HG03457 (cell line): ENCODE measurements at regions not wholly inside any gene's neighbourhood (a gene's known extent, or its start where the extent isn't known, plus 50 kb on each side); places are given as distances from the start of the nearest gene placed in this dataset.
"Not testable (repeated sequence)": the region's sequence is repeated elsewhere in the genome, so short reads cannot be mapped to it uniquely, and the experiment has no call there.

ENCODE experiments used
- ATAC-seq: cut with Tn5 transposase; IDR thresholded peaks from one replicate; pipeline ENCODE4 v1.9.1; 2021; ENCODE audit warnings: moderate number of reproducible peaks; ENCODE audit not compliant: unreplicated experiment

DNA sequence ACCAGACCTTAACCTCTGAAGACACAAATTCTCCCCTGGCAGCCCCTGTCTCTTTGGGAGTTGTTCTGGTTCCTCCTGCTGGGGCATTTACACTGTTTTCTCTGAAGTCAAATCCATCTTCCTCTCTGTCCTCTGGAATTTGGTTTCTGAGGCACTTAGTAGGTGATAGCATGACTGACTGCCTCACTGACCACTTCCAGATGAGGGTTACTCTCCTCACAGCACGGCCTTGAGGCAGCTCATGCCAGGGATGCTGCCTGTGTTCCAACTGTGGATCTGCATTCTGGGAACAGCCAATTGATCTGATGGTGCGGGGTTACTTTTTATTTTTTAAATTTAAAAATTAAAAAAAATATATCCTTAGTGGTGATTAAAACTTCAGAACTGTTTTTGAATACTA lies 140.9 kb upstream of the ROPN1 start:
- no peak for ATAC-seq

DNA sequence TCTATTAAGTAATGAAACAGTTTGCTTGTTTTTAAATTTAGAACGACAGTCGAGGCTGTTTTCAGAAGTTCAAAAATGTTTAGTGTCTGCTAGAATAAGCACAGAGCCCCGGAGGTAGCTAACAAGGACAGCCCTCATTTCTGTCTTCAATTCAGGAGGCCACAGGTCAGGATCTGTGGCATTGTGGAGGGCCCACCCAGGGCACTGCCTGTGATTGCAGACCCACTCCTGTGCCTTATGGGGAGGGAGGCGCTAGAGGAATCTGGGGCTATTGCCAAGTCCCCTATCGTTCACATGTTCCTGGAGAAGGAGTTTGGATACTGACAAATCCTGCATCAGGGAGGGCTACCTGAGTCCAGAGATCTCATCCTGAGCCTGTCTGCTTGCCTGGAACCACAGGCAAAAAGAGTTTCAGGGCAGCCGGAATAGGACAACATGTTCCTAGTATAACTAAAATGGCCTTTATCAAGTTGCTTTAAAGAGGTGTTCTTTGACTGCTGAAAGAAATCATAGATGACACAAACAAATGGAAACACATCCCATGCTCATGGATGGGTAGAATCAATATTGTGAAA lies 141.5 kb upstream of the ROPN1 start:
- no peak for ATAC-seq

DNA sequence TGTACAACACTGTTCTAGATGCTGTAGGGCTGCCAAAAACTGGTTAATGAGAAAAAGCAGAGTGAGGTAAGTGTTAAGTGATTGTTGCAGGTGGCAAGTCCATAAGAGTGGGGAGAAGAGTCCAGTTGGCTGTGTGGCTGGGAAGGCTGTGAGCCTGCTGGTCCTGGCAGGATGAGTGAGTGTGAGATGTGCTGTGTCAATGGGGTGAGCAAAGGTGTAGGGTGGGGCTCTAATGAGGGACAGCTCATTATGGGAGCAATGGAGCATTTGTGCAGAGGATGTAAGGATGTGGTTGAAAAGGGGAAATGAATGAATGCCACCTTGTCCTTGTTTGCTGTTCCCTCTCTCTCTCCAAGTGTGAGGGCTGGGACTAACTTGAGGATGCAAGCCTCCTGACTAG lies 145.3 kb upstream of the ROPN1 start:
- no peak for ATAC-seq

DNA sequence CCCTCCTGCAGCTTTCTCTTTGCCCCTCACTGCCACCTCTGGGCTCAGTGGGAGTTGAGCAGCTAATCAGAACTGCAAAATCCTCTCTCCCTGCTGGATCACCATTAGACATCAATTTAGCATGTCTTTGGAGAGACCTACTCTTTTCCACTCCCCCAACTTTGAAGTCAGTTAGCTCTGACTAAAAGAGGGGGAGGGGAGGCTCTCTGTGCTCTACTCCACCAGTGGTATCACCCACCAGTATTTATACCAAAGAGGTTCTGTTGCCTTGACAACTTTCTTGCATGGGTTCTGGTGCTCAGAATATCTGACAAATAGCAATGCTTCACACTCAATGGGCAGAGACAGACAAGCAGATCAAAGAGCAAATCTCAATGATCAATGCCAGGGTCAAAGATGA lies 146.2 kb upstream of the ROPN1 start:
- no peak for ATAC-seq

DNA sequence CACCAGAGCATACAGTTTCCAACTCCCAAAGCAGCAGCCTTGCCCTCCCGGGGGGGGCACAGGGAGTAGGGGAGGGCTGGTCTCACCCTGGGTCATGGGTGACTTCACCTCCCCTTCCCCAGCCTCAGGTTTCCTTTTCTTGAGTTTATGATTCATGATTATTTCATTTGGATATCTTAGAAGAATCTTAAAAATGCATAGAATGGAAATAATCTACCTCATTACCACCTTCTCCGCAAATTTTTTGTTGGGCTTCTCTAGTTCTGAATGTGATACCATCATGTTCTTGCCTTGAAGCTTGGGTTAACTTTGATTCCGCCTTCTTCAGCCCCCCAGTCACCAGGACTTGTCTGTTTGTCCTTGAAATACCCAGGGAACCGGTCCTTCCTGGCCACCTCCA lies 148.8 kb upstream of the ROPN1 start:
- ATAC-seq, result no peak

DNA sequence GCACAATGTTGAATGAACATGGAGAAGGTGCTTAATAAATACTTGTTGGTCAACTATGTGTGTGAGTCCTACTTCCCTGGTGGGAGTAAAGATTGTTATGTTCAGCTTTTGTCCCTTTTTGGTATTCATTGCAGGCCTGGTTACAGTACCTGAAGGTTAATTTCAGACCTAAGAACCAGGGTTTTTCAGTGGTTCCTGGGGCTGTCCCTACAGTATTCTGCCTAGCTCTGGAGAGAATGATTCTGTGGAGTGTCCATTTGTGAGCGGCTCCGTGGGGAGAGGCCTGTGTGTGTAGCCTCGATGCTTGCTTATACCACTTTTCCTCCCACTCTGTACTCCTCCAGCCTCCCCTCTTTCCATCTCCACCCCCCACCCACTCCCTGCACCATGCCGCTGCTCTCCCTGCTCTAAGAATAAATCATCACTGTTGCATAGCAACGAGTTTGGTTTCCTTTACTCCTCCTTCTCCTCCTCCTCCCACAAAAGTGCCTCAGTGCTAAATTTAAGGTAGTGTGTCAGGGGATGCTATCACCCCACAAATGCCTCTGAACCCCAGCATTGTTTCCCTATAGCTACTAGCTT lies 150.6 kb upstream of the ROPN1 start:
- ATAC-seq, result no peak

DNA sequence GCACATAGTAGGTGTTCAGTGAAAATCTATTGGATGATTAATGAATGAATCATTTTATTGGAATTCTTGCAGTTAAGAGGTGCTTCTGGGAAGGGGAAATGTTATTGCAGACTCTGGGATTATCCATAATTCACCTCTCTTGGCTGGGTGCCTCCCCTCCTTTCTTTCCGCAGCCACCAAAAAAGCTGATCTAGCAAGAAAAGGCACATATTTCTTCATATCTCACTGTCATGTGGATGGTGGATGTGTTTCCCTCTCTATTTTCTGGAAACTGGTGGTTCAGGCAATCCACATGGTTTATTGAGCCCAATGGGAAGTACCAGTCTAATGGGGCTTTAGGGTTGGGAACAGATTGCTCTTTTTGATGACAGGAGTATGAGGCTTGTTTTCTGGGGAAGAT lies 151.1 kb upstream of the ROPN1 start:
- ATAC-seq, result no peak

DNA sequence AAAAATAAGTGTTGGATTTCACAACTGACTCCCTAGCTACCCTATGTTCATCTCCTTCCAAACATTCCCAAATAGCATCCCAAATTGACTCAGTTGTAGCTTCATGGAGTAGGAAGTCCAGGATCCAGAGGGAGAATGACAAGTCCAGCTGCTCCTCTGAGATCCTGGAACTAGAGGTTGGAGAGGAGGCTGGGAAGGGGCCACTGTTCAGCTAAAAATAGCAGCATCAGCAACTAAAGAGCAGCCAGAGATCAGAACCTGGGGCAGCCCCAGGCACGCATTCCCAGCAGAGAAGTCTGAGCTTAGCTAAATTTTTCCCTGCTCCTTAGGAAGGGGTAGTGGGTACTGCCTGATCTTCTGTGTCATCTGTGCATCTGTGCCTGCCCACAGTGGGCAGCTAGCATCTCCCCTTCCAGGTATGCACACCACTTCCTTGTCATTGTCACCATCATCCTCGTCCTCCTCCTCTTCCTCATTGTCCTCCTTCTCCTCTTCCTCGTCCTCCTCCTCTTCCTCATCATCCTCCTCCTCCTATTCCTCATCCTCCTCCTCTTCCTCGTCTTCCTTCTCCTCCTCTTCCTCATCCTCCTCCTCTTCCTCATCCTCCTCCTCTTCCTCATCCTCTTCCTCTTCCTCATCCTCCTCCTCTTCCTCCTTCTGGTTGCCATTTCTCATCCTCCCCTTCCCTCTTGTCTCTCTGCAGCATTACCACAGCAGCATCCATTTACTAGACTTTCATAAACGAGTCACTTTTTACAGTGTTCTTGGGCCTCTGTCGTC lies 152.3 kb upstream of the ROPN1 start:
- ATAC-seq, result no peak

DNA sequence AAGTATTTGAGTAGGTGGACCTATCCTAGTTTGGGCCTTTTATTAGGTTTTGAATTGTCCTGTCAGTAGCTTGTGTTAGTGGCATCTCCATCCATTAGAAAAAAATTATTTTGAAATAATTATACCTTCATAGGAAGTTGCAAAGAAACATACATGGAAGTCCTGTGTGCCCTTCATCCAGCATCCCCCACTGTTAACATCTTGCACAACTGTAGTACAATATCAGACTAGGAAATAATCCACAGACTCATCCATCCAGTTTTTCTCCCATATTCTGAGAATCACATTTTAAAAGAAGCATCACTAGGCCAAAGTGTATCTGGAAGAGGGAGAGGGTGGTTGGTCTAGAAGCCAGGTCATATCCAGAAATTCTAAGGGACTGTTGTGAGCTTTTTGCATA lies 155.5 kb upstream of the ROPN1 start:
- ATAC-seq, result no peak

DNA sequence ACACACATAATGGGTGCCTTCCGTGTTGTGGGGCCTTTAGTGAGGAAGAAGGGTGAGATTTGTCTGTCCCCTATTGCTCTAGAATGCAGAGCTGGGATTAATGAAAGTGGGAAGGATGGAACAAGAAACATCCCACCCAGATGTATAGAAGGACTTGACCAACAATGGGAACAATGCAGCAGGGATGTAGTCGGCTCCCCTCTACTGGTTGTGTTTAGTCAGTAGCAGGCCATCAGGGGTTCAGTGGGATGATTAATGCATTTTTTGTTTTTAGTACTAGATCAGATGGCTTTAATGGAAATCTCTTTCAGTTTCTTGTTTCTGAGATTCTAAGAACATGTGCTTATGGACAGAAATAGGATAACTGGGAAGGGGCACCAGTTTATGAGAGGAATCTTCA lies 156.0 kb upstream of the ROPN1 start:
- ATAC-seq, result no peak

DNA sequence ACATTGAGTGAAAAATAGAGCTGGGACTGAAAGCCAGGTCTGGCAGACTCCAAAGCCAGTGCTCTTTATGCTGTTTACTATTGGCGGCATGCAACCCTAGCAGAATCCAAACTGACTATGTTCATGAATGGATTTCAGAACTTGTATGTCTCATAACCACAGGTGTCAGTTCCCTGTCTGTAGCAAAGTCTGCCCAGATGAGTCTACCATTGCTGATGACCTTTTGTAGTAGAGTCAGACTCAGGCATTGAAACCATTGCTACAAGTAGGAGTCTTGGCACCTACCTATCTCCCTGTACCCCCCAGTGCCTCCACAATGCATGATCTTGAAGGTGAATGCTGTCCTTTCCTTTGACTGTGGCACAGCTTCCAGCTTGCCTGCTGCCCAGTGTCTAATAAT lies 157.2 kb upstream of the ROPN1 start:
- no peak for ATAC-seq

DNA sequence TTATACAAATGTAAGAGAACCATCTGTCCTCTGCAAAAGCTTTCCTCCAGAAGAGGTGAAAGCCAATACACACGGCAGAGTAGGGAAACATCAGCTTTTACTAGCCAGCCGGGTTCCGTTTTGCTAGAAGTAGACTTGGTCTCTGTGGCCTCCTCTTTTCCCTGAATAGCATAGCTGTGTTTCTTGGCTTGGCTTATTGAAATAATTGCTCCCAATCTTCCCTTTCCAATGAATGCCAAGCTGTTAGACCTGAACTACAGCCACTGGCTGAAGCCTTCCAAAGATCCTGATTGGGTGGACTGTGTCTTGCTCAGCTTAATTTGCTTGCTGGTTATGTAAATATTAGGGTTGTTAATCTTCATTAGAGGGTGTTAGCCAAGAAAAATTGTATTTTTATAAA lies 157.8 kb upstream of the ROPN1 start:
- no peak for ATAC-seq

DNA sequence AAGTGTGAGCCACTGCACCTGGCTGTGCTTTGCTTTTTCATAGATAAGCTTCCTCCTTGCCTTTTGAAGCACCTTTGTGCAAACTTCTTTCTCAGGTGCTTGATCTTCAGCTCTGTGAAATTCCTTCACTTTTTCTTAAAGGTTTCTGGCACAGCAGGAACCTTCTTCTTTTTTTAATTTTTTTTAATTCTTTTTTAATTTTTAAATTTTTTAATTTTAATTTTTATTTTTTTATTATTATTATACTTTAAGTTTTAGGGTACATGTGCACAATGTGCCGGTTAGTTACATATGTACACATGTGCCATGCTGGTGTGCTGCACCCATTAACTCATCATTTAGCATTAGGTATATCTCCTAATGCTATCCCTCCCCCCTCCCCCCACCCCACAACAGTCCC lies 161.0 kb upstream of the ROPN1 start:
- not testable (repeated sequence) for ATAC-seq

DNA sequence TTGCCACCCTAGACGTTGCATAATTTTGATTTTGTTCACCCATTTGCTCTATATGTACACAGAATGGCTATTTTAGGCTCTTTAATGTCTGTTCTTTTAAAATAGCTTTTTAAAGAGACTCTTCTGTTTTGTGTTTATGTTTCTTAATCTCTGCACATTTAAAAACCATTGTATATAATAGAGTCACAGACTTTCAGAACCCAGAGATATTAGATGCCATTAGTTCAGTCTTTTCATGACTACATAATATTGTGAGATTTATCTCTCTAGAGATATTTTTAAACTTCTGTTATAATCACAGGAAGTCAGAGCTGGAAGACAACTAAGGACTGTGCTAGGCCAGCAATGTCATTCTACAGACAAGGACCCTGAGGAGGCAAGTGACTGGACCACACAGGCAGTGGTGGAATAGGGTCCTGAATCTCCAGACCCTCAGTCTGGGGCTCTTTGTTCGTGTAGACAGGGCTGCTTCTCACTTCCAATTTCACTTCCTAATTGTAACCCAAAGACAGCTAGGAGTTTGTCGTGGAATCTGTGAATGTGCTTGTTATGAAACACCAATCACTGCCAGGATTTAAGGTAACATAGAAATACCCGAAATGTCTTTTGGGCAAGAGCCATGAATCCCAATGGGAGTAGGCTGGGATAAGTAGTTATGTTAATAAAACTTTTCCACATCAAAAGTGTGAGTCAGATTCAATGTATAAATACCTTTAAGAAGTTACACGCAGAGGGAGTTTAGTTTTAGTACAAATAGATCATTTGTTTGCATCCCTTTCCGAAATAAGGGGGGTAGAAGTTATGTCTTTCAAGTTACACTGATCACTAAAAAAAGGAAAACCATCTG lies 165.2 kb upstream of the ROPN1 start:
- ATAC-seq, result no peak

DNA sequence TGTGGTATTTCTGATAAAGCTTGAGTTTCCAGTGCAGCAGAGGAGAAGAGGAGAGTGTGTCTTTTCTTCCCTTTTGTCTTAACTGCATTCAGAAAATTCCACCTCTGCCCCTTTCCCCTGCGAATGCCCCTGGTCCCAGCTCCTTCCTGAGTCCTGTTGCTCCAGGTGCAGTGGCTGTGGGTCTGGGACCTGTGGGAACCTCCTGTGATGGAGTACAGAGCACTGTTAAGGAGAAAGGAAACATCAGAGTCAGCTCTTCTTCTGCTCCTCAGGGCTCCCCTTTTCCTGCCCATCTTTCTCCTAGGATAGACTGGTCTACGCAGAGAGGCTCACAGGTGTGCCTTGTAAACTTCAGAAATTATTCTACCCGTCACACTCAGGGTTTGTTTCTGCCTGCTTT lies 165.8 kb upstream of the ROPN1 start:
- ATAC-seq, result no peak

DNA sequence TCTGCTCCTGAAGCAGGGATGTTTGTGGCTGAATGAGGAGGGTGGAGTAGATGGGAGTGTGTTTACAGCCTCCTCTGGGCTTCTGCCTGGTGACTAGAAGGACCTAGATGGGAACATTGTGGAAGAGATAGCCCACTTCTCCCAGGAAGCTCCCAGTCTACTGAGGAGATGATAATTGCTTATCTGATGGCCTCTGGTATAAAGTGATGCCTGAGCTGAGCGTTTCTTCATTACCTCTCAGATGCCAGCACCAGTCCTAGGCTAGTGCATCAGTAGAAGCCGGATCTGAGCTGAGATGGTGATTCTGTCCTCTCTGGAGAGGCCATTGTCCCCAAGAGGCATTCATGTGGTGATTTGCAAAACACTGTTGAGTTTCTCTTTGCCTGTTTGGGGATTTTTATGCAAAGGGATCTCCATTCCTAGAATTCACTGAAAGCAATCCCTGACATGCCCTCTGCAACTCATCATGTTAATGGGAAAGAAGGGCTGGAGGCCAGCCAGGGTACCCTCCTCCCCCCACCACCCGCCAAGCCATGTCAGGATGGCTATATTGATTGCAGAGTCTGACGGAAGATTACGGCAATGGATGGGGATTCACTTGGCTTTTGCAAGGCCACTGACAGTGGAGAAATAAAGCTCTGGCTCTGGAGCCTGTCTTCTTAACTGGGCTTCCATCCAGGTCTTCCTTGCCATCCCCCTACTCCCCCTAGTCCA lies 166.4 kb upstream of the ROPN1 start:
- ATAC-seq, result no peak

DNA sequence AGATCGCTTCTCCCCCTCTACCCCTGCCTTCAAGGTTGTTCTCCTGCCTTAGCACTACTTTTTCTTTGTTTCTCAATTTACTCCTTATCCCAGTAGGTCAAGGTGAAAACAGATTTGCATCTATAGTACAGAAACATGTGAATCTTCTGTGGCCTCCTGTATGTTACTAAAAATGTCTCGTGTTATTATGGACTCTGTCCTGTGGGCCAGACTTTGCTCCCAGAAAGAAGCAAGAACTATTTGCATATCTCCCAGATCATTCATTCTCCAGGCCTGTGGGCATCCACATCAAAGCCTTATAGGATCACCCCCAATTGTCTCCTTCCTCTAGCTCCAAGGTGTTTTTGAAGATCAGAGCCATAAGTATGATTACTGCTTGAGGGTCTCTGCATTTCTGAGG lies 169.5 kb upstream of the ROPN1 start:
- ATAC-seq, result no peak

DNA sequence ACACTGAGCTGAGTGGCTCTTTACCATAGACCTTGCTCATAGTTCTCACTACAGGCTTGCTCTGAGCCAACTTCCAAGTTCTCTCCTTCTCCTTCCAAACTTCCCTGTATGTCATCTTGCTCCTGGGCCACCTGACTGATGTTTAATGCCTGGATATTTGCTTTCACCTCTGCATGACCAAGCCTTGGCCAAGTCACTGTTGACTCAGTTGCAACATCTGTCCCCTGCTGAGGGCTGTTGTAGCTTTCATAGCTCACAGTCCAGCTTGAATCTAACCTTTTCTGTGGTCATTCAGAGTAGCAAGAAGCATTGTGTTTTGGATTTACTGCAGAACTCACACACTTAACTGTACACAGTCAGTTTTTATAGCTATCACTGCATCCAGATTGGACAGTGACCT lies 171.8 kb upstream of the ROPN1 start:
- ATAC-seq, result no peak

DNA sequence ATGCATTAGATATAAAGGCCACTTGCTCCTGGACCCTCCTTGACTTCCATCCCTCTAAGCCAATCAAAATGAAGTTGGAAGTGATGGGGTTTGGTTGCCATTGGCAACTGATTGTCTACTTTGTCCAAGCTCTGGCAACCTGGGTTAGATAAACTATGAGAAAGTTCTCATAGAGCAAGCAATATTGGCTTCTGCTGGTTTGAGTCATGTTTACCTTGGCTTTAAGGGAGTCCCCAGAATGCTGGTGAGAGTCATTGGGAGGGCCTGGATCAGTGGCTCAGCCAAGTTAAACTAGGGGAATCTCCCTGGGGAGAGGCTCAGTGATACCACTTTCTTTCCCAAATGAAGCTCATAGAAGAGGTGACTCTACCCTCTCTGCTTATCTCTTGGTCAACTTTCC lies 176.3 kb upstream of the ROPN1 start:
- ATAC-seq, result no peak

DNA sequence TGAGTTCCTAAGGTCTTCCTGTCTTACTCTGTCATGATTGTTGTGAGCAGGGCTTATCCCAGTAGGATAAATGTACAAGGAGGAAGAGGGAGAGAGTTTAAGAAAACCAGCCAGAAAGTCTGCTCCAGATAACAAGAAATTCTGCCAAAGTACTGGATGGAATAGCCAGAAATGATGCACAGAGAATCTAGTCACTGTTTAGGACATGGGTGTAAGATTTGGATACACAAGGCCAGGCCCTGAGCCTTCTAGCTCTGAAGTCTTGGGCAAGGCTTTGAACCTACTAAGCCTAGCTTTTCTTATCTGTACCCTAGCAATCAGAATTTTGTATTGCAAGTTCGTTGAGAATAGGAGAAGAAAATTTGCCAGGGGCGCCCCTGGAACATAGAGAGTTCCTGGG lies 180.4 kb upstream of the ROPN1 start:
- ATAC-seq, result no peak

DNA sequence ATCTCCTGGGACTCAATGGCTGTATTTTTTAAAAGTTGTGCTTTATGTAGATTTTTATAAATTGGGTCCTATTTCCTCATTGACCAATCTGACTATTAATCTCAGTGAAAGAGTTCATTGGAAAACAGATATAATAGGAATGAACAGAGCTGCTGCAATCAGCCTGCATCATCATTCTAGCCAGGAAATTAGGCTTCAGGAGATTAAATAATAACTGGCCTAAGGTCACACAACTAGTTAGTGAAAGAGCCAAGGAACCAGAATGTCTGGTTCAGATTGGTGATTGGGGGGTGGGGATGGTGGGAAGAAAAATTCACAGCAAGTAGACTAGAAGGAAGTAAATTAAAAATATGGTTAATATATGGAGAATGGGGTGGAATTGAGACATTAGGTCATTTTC lies 180.9 kb upstream of the ROPN1 start:
- ATAC-seq, result no peak
